HUES64 (cell line): ENCODE measurements at regions not wholly inside any gene's neighbourhood (a gene's known extent, or its start where the extent isn't known, plus 50 kb on each side); places are given as distances from the start of the nearest gene placed in this dataset.

Experiments used
- H3K27ac ChIP-seq: 2 replicates; pipeline ENCODE4 v1.7.0; 2013; ENCODE audit warnings: low read depth, low read length, inconsistent platforms
- H3K27me3 ChIP-seq: 2 replicates; pipeline ENCODE4 v1.6.1; 2013; ENCODE audit warnings: mild to moderate bottlenecking, low read length; ENCODE audit not compliant: insufficient read depth
- H3K36me3 ChIP-seq: 2 replicates; pipeline ENCODE4 v1.6.1; 2013; ENCODE audit warnings: mild to moderate bottlenecking, low read length; ENCODE audit not compliant: insufficient read depth
- H3K4me1 ChIP-seq: 2 replicates; pipeline ENCODE4 v1.6.1; 2013; ENCODE audit warnings: mild to moderate bottlenecking, low read length, moderate library complexity; ENCODE audit not compliant: insufficient read depth
- H3K4me3 ChIP-seq: 2 replicates; pipeline ENCODE4 v1.5.1; 2013; ENCODE audit warnings: mild to moderate bottlenecking, low read length, moderate library complexity
- H3K9ac ChIP-seq: 2 replicates; pipeline ENCODE4 v1.6.1; 2013; ENCODE audit warnings: mild to moderate bottlenecking, low read depth, low read length
- H3K9me3 ChIP-seq: 2 replicates; pipeline ENCODE4 v1.6.1; 2013; ENCODE audit warnings: low read depth, low read length; ENCODE audit not compliant: insufficient read depth
- WGBS: fragments of 150-250, 120-280 bp; methylation state at CpG from one replicate; pipeline ENCODE4 v1.1.7; 2013; ENCODE audit warnings: missing lambda C conversion rate; 5-methylcytosine and 5-hydroxymethylcytosine counted together

- no peak overlapping the region for H3K4me3 ChIP-seq
- no peaks in the 10 kb centered on the region for H3K9me3 ChIP-seq
- WGBS, result 95% methylated on average over 1 of the region's 1 CpG
- H3K9ac ChIP-seq, result no peak overlapping the region
- H3K4me1 ChIP-seq, result no peaks in the 10 kb centered on the region
- H3K27me3 ChIP-seq, result no peaks in the 10 kb centered on the region
- no peaks in the 10 kb centered on the region for H3K36me3 ChIP-seq
- H3K27ac ChIP-seq, result no peak overlapping the region
These were observed 457.7 kb upstream of the SPRY2 start for GRCh38 chr13:80798576-80799133.

DNA sequence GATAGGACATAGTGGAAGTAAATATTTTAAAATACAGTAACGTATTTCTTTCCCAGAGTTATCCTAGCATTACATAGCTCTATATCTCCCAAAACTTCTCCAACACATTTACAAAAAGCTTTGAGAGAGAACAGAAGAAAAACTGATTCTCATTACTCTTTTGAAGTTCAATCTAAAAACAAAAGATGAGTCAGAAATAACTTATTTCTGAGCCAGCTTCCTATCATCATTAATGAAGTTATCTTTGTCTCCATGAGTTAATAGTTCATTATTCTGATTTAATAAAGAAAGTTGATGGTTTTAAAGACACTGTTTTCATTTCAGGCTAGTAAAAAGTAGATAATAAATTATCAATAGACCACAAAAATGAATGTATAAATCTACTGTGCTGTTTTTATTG is 446.7 kb upstream of the SPRY2 start:
- Histone ChIP-seq H3K4me1 (peaks cover 19% of the 10 kb centered on the region), H3K27ac (no peak overlapping the region), H3K36me3 (no peaks in the 10 kb centered on the region), H3K9me3 (no peaks in the 10 kb centered on the region), H3K27me3 (no peaks in the 10 kb centered on the region), H3K4me3 (no peak overlapping the region), H3K9ac (no peak overlapping the region)
- WGBS, result 89% methylated on average over 1 of the region's 1 CpG

DNA sequence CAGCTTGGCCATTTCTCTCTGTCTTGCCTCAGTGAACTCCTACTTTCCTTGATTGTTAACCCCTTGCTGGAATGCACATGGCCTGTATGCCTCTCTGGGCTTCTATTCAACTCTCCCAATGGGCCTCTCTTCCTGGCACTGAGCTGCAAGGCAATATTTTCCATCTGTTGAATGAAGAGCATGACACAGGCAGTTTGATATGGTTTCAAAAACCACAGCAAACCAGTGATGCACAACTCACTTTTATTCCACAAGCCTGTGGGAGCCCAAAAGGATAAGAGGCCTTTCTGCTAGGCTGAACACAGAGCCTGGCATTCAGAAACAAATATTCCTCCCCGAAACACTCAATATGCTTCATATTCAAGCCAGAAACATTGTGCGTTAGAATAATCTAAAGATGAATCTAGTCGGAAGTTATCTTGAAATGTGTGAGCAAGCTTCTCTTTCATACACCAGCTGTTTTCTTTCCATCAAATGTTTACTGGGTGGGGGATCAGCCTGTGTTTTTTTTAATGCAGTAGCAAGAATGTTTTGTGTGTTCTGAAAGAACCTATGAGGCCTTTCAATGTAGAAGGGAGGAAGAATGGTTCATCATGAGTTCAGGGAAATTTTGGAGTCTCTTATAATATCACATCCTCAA is 443.1 kb upstream of the SPRY2 start:
- Histone ChIP-seq H3K9ac (no peak overlapping the region; the same call in 1 of the 2 replicates), H3K36me3 (no peaks in the 10 kb centered on the region), H3K9me3 (no peaks in the 10 kb centered on the region), H3K27ac (no peak overlapping the region), H3K27me3 (no peaks in the 10 kb centered on the region), H3K4me1 (peaks cover 20% of the 10 kb centered on the region), H3K4me3 (no peak overlapping the region)
- 96% methylated on average over 3 of the region's 3 CpGs for WGBS

GRCh38 chr13:80782441-80782840 is 441.5 kb upstream of the SPRY2 start:
- Histone ChIP-seq H3K4me1 (peaks cover 20% of the 10 kb centered on the region), H3K27ac (no peak overlapping the region), H3K9me3 (no peaks in the 10 kb centered on the region), H3K27me3 (no peaks in the 10 kb centered on the region), H3K9ac (no peak overlapping the region), H3K4me3 (no peak overlapping the region), H3K36me3 (no peaks in the 10 kb centered on the region)
- no CpG with 5 or more reads among the region's 1 CpG for WGBS

DNA sequence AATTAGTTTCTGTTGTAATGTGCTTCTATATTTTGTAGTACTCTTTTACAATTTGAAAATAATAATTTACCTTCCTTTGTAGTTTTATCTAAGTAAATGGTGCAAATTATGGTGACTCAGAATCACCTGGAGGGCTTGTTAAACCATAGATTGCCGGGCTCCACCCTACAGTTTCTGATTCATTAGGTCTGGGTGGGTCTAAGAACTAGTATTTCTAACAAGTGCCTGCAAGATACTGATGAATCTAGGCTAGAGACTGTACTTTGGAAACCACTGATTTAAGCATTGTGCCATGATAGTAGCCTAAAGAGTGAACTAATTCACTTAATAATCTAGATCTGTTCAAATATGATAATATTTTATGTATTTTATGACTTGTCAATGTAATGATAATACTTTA is 437.4 kb upstream of the SPRY2 start:
- Histone ChIP-seq H3K9me3 (no peaks in the 10 kb centered on the region), H3K27ac (no peak overlapping the region), H3K9ac (no peak overlapping the region), H3K4me1 (peaks cover 9% of the 10 kb centered on the region), H3K36me3 (no peaks in the 10 kb centered on the region), H3K27me3 (no peaks in the 10 kb centered on the region), H3K4me3 (no peak overlapping the region)
- 92% methylated on average over 1 of the region's 1 CpG for WGBS

DNA sequence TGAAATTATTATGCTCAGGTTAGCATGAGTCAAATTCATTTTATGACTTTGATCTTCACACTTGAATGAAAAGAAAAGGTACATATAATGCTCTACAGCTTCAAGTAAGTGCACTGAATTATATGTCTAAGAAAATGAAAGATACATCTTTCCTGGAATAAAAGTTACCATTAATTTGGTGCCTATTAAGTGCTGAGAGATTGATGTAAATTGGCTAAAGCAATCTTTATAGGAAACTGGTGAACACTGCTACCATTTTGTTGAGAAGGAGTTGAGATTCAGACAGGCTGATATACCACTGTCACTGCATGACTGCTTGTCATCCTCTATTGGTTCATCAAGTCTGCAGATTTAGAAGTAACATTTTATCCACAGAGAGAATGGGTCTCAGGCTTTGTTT is 416.8 kb upstream of the SPRY2 start:
- H3K4me3 ChIP-seq, result no peak overlapping the region
- H3K9me3 ChIP-seq, result no peaks in the 10 kb centered on the region
- H3K4me1 ChIP-seq, result no peaks in the 10 kb centered on the region
- no peaks in the 10 kb centered on the region for H3K36me3 ChIP-seq
- H3K9ac ChIP-seq, result no peak overlapping the region
- no peak overlapping the region for H3K27ac ChIP-seq
- no peaks in the 10 kb centered on the region for H3K27me3 ChIP-seq

DNA sequence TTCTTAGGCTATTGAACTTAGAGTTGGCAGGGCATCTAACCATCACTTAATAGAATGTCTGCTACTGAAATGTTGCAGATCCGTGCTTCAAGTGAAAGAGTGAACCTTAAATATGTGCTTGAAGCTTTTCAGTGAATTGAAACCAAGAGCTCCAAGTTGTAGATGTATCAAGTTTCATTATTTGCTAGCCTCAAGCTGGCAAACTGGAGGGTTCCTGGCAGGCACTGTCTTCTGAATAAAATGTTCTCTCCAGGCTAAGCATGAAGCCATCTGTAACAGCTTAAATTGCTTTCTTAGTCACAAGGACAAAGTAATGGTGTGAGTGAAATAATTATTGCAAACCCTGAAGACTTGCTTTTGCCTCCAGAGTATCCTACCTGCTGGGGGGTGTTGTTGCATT is 415.0 kb upstream of the SPRY2 start:
- H3K27me3 ChIP-seq, result no peaks in the 10 kb centered on the region
- 86% methylated on average over 1 of the region's 1 CpG for WGBS
- H3K4me3 ChIP-seq, result no peak overlapping the region
- H3K9ac ChIP-seq, result no peak overlapping the region
- H3K9me3 ChIP-seq, result no peaks in the 10 kb centered on the region
- no peak overlapping the region for H3K27ac ChIP-seq
- no peaks in the 10 kb centered on the region for H3K4me1 ChIP-seq
- no peaks in the 10 kb centered on the region for H3K36me3 ChIP-seq

DNA sequence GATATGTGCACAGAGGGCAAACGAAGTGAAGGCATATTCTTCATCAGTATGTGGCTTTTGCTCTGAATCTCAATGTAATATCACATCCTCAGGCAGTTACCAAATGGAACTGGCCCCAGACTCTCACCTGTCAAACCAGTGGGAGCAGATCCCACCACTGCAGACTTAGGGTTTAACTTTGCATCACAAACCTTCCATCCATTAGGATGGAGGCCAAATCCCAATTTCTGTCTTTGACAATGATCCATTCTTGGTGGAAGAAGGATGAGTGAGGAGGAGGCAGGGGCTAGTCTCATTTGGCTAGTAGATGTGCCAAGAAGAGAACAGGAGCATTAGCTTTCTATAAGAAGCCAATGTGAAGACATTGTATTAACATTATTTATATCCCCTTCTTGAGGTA is 413.5 kb upstream of the SPRY2 start:
- no peaks in the 10 kb centered on the region for H3K27me3 ChIP-seq
- H3K4me1 ChIP-seq, result no peaks in the 10 kb centered on the region
- no peak overlapping the region for H3K4me3 ChIP-seq
- H3K36me3 ChIP-seq, result no peaks in the 10 kb centered on the region
- H3K9me3 ChIP-seq, result no peaks in the 10 kb centered on the region
- no peak overlapping the region for H3K27ac ChIP-seq
- no peak overlapping the region for H3K9ac ChIP-seq
- WGBS, result 88% methylated on average over 1 of the region's 1 CpG

- Histone ChIP-seq H3K27me3 (no peaks in the 10 kb centered on the region), H3K27ac (no peak overlapping the region), H3K4me1 (no peaks in the 10 kb centered on the region), H3K4me3 (no peak overlapping the region), H3K9ac (no peak overlapping the region), H3K36me3 (no peaks in the 10 kb centered on the region), H3K9me3 (no peaks in the 10 kb centered on the region)
- 98% methylated on average over 3 of the region's 3 CpGs for WGBS
These were observed 412.9 kb upstream of the SPRY2 start for GRCh38 chr13:80753866-80754265.

GRCh38 chr13:80751854-80752253 is 410.9 kb upstream of the SPRY2 start:
- Histone ChIP-seq H3K27ac (no peak overlapping the region), H3K36me3 (no peaks in the 10 kb centered on the region), H3K4me1 (no peaks in the 10 kb centered on the region), H3K27me3 (no peaks in the 10 kb centered on the region), H3K4me3 (no peak overlapping the region), H3K9me3 (no peaks in the 10 kb centered on the region), H3K9ac (no peak overlapping the region)
- 81% methylated on average over 1 of the region's 1 CpG for WGBS

DNA sequence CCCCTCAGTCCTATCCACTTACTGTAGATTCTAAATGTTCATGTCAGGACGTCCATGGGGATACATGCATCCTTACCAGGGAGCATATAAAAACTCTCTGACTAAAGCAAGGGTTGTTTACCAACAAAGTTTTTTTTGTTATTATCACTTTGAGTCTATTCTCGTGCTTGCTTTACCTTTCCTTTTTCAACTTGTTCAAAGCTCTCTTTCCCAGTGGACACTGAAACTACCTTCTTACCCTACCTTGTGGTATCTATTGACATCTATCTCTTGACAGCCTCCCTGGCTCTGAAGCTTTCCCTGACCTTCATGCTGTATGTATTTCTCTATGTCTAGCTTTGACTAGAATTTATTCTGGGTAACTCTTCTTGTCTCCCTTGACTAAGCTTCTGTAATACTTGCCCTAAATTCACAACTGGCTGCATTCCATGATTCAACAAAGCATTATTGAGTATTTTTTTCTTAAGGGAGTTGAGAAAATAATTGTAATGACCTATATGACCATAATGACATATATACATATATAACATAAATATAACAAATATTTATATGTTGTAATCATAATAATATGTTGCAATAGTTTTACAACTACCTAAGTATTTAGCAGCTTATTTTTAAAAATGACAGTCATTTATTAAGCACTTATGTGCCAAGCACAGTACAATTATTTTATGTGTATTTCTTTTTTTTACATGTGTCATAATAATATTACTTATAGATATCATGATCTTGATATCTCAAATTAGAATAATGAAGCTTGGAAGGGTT is 403.4 kb upstream of the SPRY2 start:
- Histone ChIP-seq H3K27me3 (no peaks in the 10 kb centered on the region), H3K27ac (no peak overlapping the region), H3K4me3 (no peak overlapping the region), H3K4me1 (no peaks in the 10 kb centered on the region), H3K9ac (no peak overlapping the region), H3K9me3 (no peaks in the 10 kb centered on the region), H3K36me3 (no peaks in the 10 kb centered on the region)
- WGBS, result 92% methylated on average over 2 of the region's 2 CpGs
